ENCODE measurements at regions not wholly inside any gene's neighbourhood (a gene's known extent, or its start where the extent isn't known, plus 50 kb on each side); places are given as distances from the start of the nearest gene placed in this dataset.

- TF ChIP-seq CTCF (IDR thresholded peaks at IDR 0.05), result no peak
- TF ChIP-seq POLR2A (IDR thresholded peaks at IDR 0.05), result no peak
Measured at GRCh38 chr21:18989953-18990495, 586.4 kb upstream of the TMPRSS15 start.
